Left lung (tissue), 4 donors: ENCODE measurements at regions not wholly inside any gene's neighbourhood (a gene's known extent, or its start where the extent isn't known, plus 50 kb on each side); places are given as distances from the start of the nearest gene placed in this dataset.

Experiments used
- ATAC-seq: fragments of 200-7000 bp; cut with Tn5 transposase; one replicate; pipeline ENCODE4 v1.9.1; 2020; ENCODE audit warnings: moderate library complexity
- DNase-seq, 4 donors: peaks; one replicate each; pipeline ENCODE4 v3.0.0-alpha.2; 2013 to 2020
- H3K27ac ChIP-seq, 2 donors: fragments of 200-600 bp; sonication (generic) in 1 of 2; one replicate each; pipeline versions ENCODE4 v1.5.0 to v1.8.0; 2020 to 2021
- H3K27me3 ChIP-seq, 2 donors: fragments of 200-600 bp; sonication (generic) in 1 of 2; one replicate each; pipeline versions ENCODE4 v1.5.0 to v1.8.0; 2020 to 2021
- H3K36me3 ChIP-seq, 2 donors: fragments of 200-600 bp; sonication (generic) in 1 of 2; one replicate each; pipeline versions ENCODE4 v1.5.0 to v1.8.0; 2020 to 2021
- H3K4me1 ChIP-seq, 2 donors: fragments of 200-600 bp; one replicate each; pipeline ENCODE4 v1.8.0; 2021
- H3K4me3 ChIP-seq, 2 donors: fragments of 200-600 bp; sonication (generic) in 1 of 2; one replicate each; pipeline versions ENCODE4 v1.5.0 to v1.8.0; 2020 to 2021; ENCODE audit warnings: mild to moderate bottlenecking in 1 of 2
- H3K9me3 ChIP-seq, 2 donors: fragments of 200-600 bp; sonication (generic) in 1 of 2; one replicate each; pipeline versions ENCODE4 v1.5.0 to v1.8.0; 2020 to 2021
- intact Hi-C, 2 donors: fragments of 100-400 bp; cut with DNase I; formaldehyde crosslinking; loops; one replicate each; pipeline versions ENCODE4 v1.11.2 to v1.14.2; 2022
- TF ChIP-seq, protein P1 (sequence below), 2 donors: fragments of 200-600 bp; sonication (generic) in 1 of 2; IDR thresholded peaks; one replicate each; pipeline versions ENCODE4 v1.5.0 to v1.8.0; 2021; ENCODE audit warnings: antibody characterized with exemption in 2 of 2
- donor health status: DM: no; HTN: yes; CAD: no.
- donor health status: DM: no; HTN: no; CAD: no.

DNA sequence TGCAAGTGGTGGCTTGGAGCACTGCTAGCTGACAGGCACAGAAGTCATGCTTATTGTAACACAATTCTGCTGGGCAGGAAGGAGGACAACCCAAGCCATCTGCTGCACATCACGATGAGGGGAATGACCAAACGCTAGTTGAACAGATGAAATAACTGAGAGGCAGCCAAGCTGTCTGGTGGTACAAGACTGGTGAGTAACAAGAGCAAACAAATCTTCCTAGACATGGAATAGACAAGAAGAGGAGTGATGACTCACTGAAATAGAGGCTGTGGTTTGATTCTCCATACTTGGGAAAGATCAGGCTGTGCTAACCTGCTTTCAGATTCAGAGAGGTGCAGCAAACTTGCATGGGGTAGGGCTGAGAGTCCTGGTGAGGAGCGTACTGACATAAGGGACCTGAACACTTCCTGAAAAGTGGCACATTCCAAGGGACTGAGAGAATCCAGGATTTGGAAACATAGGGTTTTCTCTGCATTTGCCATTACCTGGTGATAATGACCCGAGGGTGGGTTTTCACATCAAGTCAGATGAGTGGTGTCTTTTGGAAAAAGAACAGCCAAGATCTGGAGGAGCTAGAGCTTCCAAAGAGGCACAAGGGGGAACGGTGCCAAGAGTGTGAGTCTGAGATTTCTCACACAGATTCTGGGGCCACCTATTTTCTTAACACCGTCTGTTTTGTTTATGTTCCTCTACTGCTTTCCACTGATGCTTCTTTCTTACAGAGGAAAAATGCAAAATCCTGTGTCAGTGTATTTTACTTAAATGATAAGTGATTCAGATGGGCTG lies 60.0 kb downstream of the PRL start:
- intact Hi-C loops, result no loop called here
- ATAC-seq, result peak; percentile 35
- H3K4me1 ChIP-seq, result no peaks in the 10 kb centered on the region

More for the DNA sequence above, 60.0 kb downstream of the PRL start:
- H3K4me3 ChIP-seq, result no peak overlapping the region
- peaks cover 0 to 1% of the 10 kb centered on the region in 2 donors for H3K9me3 ChIP-seq
- DNase-seq, result no peak
- no peak overlapping the region for H3K27ac ChIP-seq
- TF ChIP-seq, protein P1, sequence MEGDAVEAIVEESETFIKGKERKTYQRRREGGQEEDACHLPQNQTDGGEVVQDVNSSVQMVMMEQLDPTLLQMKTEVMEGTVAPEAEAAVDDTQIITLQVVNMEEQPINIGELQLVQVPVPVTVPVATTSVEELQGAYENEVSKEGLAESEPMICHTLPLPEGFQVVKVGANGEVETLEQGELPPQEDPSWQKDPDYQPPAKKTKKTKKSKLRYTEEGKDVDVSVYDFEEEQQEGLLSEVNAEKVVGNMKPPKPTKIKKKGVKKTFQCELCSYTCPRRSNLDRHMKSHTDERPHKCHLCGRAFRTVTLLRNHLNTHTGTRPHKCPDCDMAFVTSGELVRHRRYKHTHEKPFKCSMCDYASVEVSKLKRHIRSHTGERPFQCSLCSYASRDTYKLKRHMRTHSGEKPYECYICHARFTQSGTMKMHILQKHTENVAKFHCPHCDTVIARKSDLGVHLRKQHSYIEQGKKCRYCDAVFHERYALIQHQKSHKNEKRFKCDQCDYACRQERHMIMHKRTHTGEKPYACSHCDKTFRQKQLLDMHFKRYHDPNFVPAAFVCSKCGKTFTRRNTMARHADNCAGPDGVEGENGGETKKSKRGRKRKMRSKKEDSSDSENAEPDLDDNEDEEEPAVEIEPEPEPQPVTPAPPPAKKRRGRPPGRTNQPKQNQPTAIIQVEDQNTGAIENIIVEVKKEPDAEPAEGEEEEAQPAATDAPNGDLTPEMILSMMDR (IDR thresholded peaks at IDR 0.05), result no peak
- H3K36me3 ChIP-seq, result no peaks in the 10 kb centered on the region
- no peaks in the 10 kb centered on the region for H3K27me3 ChIP-seq
